HG02943 (cell line): ENCODE measurements at regions not wholly inside any gene's neighbourhood (a gene's known extent, or its start where the extent isn't known, plus 50 kb on each side); places are given as distances from the start of the nearest gene placed in this dataset.
"Not testable (repeated sequence)": the region's sequence is repeated elsewhere in the genome, so short reads cannot be mapped to it uniquely, and the experiment has no call there.

Experiments
- ATAC-seq: cut with Tn5 transposase; IDR thresholded peaks from one replicate; pipeline ENCODE4 v1.9.1; 2021; ENCODE audit warnings: mild to moderate bottlenecking, low read depth, moderate library complexity; ENCODE audit not compliant: unreplicated experiment

- ATAC-seq: no peak
These were observed 131.5 kb upstream of the SV2C start for GRCh38 chr5:75951716-75952115.

GRCh38 chr5:75951158-75951557 lies 132.0 kb upstream of the SV2C start:
- ATAC-seq: no peak

GRCh38 chr5:75948438-75948837 lies 134.7 kb upstream of the SV2C start:
- no peak for ATAC-seq

- no peak for ATAC-seq
These were observed 142.8 kb upstream of the SV2C start for GRCh38 chr5:75940418-75940817.

- no peak for ATAC-seq
These were observed 147.6 kb upstream of the SV2C start for GRCh38 chr5:75935572-75935971.

- no peak for ATAC-seq
These were observed 149.7 kb upstream of the SV2C start for GRCh38 chr5:75933489-75933888.

- ATAC-seq: no peak
These were observed 152.0 kb upstream of the SV2C start for GRCh38 chr5:75931175-75931574.

GRCh38 chr5:75928992-75929391 lies 154.2 kb upstream of the SV2C start:
- ATAC-seq: no peak

GRCh38 chr5:75922480-75922879 lies 160.7 kb upstream of the SV2C start:
- no peak for ATAC-seq

- ATAC-seq: no peak
These were observed 162.2 kb upstream of the SV2C start for GRCh38 chr5:75921011-75921410.

- no peak for ATAC-seq
These were observed 167.0 kb upstream of the SV2C start for GRCh38 chr5:75916144-75916543.

GRCh38 chr5:75909223-75909622 lies 174.0 kb upstream of the SV2C start:
- ATAC-seq: no peak

GRCh38 chr5:75907651-75908050 lies 175.5 kb upstream of the SV2C start:
- ATAC-seq: no peak

- ATAC-seq: no peak
These were observed 177.2 kb upstream of the POC5 start for GRCh38 chr5:75894482-75894881.

- no peak for ATAC-seq
These were observed 174.5 kb upstream of the POC5 start for GRCh38 chr5:75891736-75892135.

- ATAC-seq: no peak
These were observed 173.8 kb upstream of the POC5 start for GRCh38 chr5:75891020-75891419.

- no peak for ATAC-seq
These were observed 173.3 kb upstream of the POC5 start for GRCh38 chr5:75890546-75890945.

- no peak for ATAC-seq
These were observed 169.5 kb upstream of the POC5 start for GRCh38 chr5:75886706-75887105.

GRCh38 chr5:75885849-75886596 lies 168.8 kb upstream of the POC5 start:
- no peak for ATAC-seq

- no peak for ATAC-seq
These were observed 168.1 kb upstream of the POC5 start for GRCh38 chr5:75885321-75885720.

- no peak for ATAC-seq
These were observed 152.7 kb upstream of the POC5 start for GRCh38 chr5:75869891-75870290.

GRCh38 chr5:75862872-75863271 lies 145.6 kb upstream of the POC5 start:
- ATAC-seq: no peak

GRCh38 chr5:75859621-75860020 lies 142.4 kb upstream of the POC5 start:
- not testable (repeated sequence) for ATAC-seq
